Activated CD8-positive, alpha-beta memory T cell treated with anti-CD3 and anti-CD28 coated beads for 36 hours (primary cell): ENCODE measurements at regions not wholly inside any gene's neighbourhood (a gene's known extent, or its start where the extent isn't known, plus 50 kb on each side); places are given as distances from the start of the nearest gene placed in this dataset.

ENCODE experiments used
- CTCF ChIA-PET: fragments of 350-600 bp; sonication (Branson Sonifier 250); formaldehyde crosslinking; loops from one replicate; lab custom pipeline; 2021; ENCODE audit warnings: antibody characterized with exemption; lab: Charles Lee
- POLR2A ChIA-PET: fragments of 350-600 bp; sonication (Branson Sonifier 250); formaldehyde crosslinking; loops from one replicate; lab custom pipeline; 2021; ENCODE audit warnings: antibody characterized with exemption; lab: Charles Lee

GRCh38 chr6:4531406-4531805, 244.8 kb upstream of the CDYL start:
- CTCF ChIA-PET = no interaction called here
- POLR2A ChIA-PET = no interaction called here

- POLR2A ChIA-PET = no interaction called here
- CTCF ChIA-PET = no interaction called here
Measured at GRCh38 chr6:4522453-4522852, 253.8 kb upstream of the CDYL start.

- CTCF ChIA-PET = no interaction called here
- POLR2A ChIA-PET = no interaction called here
Measured at GRCh38 chr6:4521070-4521469, 255.1 kb upstream of the CDYL start.

GRCh38 chr6:4518506-4518905, 257.7 kb upstream of the CDYL start:
- CTCF ChIA-PET = no interaction called here

GRCh38 chr6:4516206-4516605, 260.0 kb upstream of the CDYL start:
- ChIA-PET CTCF (no interaction called here), POLR2A (no interaction called here)

More at GRCh38 chr6:4518506-4518905, 257.7 kb upstream of the CDYL start:
- POLR2A ChIA-PET = no interaction called here

- POLR2A ChIA-PET = no interaction called here
- CTCF ChIA-PET = no interaction called here
Measured at GRCh38 chr6:4513561-4513960, 262.6 kb upstream of the CDYL start.

- ChIA-PET POLR2A (no interaction called here), CTCF (no interaction called here)
Measured at GRCh38 chr6:4512051-4512471, 264.1 kb upstream of the CDYL start.

- ChIA-PET CTCF (no interaction called here), POLR2A (no interaction called here)
Measured at GRCh38 chr6:4511641-4512020, 264.6 kb upstream of the CDYL start.

GRCh38 chr6:4510906-4511640, 265.1 kb upstream of the CDYL start:
- CTCF ChIA-PET = no interaction called here
- POLR2A ChIA-PET = no interaction called here

GRCh38 chr6:4510317-4510716, 265.9 kb upstream of the CDYL start:
- ChIA-PET CTCF (no interaction called here), POLR2A (no interaction called here)

GRCh38 chr6:4509506-4509905, 266.7 kb upstream of the CDYL start:
- ChIA-PET CTCF (no interaction called here), POLR2A (no interaction called here)

- CTCF ChIA-PET = no interaction called here
- POLR2A ChIA-PET = no interaction called here
Measured at GRCh38 chr6:4506792-4507191, 269.4 kb upstream of the CDYL start.

GRCh38 chr6:4506223-4506622, 270.0 kb upstream of the CDYL start:
- ChIA-PET POLR2A (no interaction called here), CTCF (no interaction called here)

GRCh38 chr6:4504700-4505099, 271.5 kb upstream of the CDYL start:
- CTCF ChIA-PET = no interaction called here
- POLR2A ChIA-PET = no interaction called here

- CTCF ChIA-PET = no interaction called here
Measured at GRCh38 chr6:4503700-4504099, 272.5 kb upstream of the CDYL start.

GRCh38 chr6:4496284-4496683, 279.9 kb upstream of the CDYL start:
- ChIA-PET POLR2A (no interaction called here), CTCF (no interaction called here)

More at GRCh38 chr6:4503700-4504099, 272.5 kb upstream of the CDYL start:
- POLR2A ChIA-PET = no interaction called here

GRCh38 chr6:4491501-4492260, 284.5 kb upstream of the CDYL start:
- ChIA-PET POLR2A (interaction anchor here (0.7 kb wide), 1 partner anchor 62 kb away, joined by 11 read pairs; no protein-coding TSS in a partner anchor), CTCF (interaction anchor here (0.8 kb wide), 1 partner anchor 557 kb away, joined by 3 read pairs; no protein-coding TSS in a partner anchor)

- ChIA-PET CTCF (no interaction called here), POLR2A (no interaction called here)
Measured at GRCh38 chr6:4489538-4489937, 286.7 kb upstream of the CDYL start.

- CTCF ChIA-PET = no interaction called here
Measured at GRCh38 chr6:4488389-4488788, 287.8 kb upstream of the CDYL start.

GRCh38 chr6:4487538-4487937, 288.7 kb upstream of the CDYL start:
- ChIA-PET CTCF (no interaction called here), POLR2A (no interaction called here)

More at GRCh38 chr6:4488389-4488788, 287.8 kb upstream of the CDYL start:
- POLR2A ChIA-PET = no interaction called here
